Ascending aorta (tissue), 2 donors: ENCODE measurements at regions not wholly inside any gene's neighbourhood (a gene's known extent, or its start where the extent isn't known, plus 50 kb on each side); places are given as distances from the start of the nearest gene placed in this dataset.

Experiments used
- DNase-seq, 2 donors: peaks; one replicate each; pipeline ENCODE4 v3.0.0-alpha.2; 2019; ENCODE audit warnings: low spot score in 2 of 2
- H3K27ac ChIP-seq, 2 donors: fragments of 200-600 bp; sonication (generic); one replicate each; pipeline ENCODE4 v1.5.1; 2016 to 2017; ENCODE audit warnings: mild to moderate bottlenecking in 1 of 2
- H3K27me3 ChIP-seq: fragments of 200-600 bp; sonication (generic); one replicate; pipeline ENCODE4 v1.5.1; 2017
- H3K36me3 ChIP-seq, 2 donors: fragments of 200-600 bp; sonication (generic); one replicate each; pipeline ENCODE4 v1.5.1; 2016
- H3K4me1 ChIP-seq, 2 donors: fragments of 200-600 bp; sonication (generic); one replicate each; pipeline ENCODE4 v1.5.1; 2016 to 2017; ENCODE audit warnings: mild to moderate bottlenecking in 1 of 2
- H3K4me3 ChIP-seq, 2 donors: fragments of 200-600 bp; sonication (generic); one replicate each; pipeline ENCODE4 v1.5.1; 2016 to 2017; ENCODE audit warnings: mild to moderate bottlenecking in 1 of 2
- H3K9me3 ChIP-seq, 2 donors: fragments of 200-600 bp; sonication (generic); one replicate each; pipeline ENCODE4 v1.5.1; 2016
- CTCF ChIP-seq, 3 experiments: fragments of 200-600 bp in 2 of 3; fragments of 450-650 bp in 1 of 3; sonication (generic) in 2 of 3; IDR thresholded peaks; one replicate each; pipeline ENCODE4 v1.5.1; 2016 to 2019; ENCODE audit warnings: antibody characterized with exemption in 3 of 3, mild to moderate bottlenecking in 1 of 3, moderate library complexity in 1 of 3
- intact Hi-C: fragments of 100-400 bp; cut with DNase I; formaldehyde crosslinking; loops from one replicate; pipeline ENCODE4 v1.15.1; 2023

- no peaks in the 10 kb centered on the region for H3K9me3 ChIP-seq
- no peak for TF ChIP-seq CTCF (IDR thresholded peaks at IDR 0.05)
- no peak overlapping the region for H3K27ac ChIP-seq
- H3K36me3 ChIP-seq = no peaks in the 10 kb centered on the region
- no peak overlapping the region for H3K4me3 ChIP-seq
- H3K4me1 ChIP-seq = no peaks in the 10 kb centered on the region
- intact Hi-C loops = no loop called here
- no peaks in the 10 kb centered on the region for H3K27me3 ChIP-seq
- no peak for DNase-seq
Measured at GRCh38 chr5:8288897-8289516, 420.1 kb downstream of the MTRR start.

- Histone ChIP-seq H3K4me3 (no peak overlapping the region), H3K4me1 (no peaks in the 10 kb centered on the region), H3K27me3 (no peaks in the 10 kb centered on the region), H3K27ac (no peak overlapping the region), H3K36me3 (no peaks in the 10 kb centered on the region), H3K9me3 (no peaks in the 10 kb centered on the region)
- intact Hi-C loops = no loop called here
- DNase-seq = no peak
- no peak for TF ChIP-seq CTCF (IDR thresholded peaks at IDR 0.05)
Measured at GRCh38 chr5:8289779-8290178, 420.8 kb downstream of the MTRR start.

- no peaks in the 10 kb centered on the region for H3K9me3 ChIP-seq
- no peak for DNase-seq
- no peak for TF ChIP-seq CTCF (IDR thresholded peaks at IDR 0.05)
- intact Hi-C loops = no loop called here
- H3K4me3 ChIP-seq = no peak overlapping the region
- H3K4me1 ChIP-seq = no peaks in the 10 kb centered on the region
- H3K36me3 ChIP-seq = no peaks in the 10 kb centered on the region
- H3K27me3 ChIP-seq = no peaks in the 10 kb centered on the region
- no peak overlapping the region for H3K27ac ChIP-seq
Measured at GRCh38 chr5:8290721-8291120, 421.8 kb downstream of the MTRR start.

GRCh38 chr5:8291641-8292040, 422.7 kb downstream of the MTRR start:
- intact Hi-C loops = no loop called here
- Histone ChIP-seq H3K4me3 (no peak overlapping the region), H3K9me3 (no peaks in the 10 kb centered on the region), H3K27ac (no peak overlapping the region), H3K4me1 (no peaks in the 10 kb centered on the region), H3K36me3 (no peaks in the 10 kb centered on the region), H3K27me3 (no peaks in the 10 kb centered on the region)
- TF ChIP-seq CTCF (IDR thresholded peaks at IDR 0.05) = no peak
- DNase-seq = no peak

- no peak for TF ChIP-seq CTCF (IDR thresholded peaks at IDR 0.05)
Measured at GRCh38 chr5:8295141-8295540, 426.2 kb downstream of the MTRR start.

GRCh38 chr5:8299716-8300115, 430.8 kb downstream of the MTRR start:
- no peaks in the 10 kb centered on the region for H3K9me3 ChIP-seq
- no peak for DNase-seq
- no peaks in the 10 kb centered on the region for H3K4me1 ChIP-seq
- H3K27me3 ChIP-seq = no peaks in the 10 kb centered on the region
- intact Hi-C loops = no loop called here
- TF ChIP-seq CTCF (IDR thresholded peaks at IDR 0.05) = no peak
- no peaks in the 10 kb centered on the region for H3K36me3 ChIP-seq
- no peak overlapping the region for H3K27ac ChIP-seq
- no peak overlapping the region for H3K4me3 ChIP-seq

More at GRCh38 chr5:8295141-8295540, 426.2 kb downstream of the MTRR start:
- H3K4me1 ChIP-seq = no peaks in the 10 kb centered on the region
- no peaks in the 10 kb centered on the region for H3K36me3 ChIP-seq
- H3K4me3 ChIP-seq = no peak overlapping the region
- H3K9me3 ChIP-seq = no peaks in the 10 kb centered on the region
- no peak overlapping the region for H3K27ac ChIP-seq
- DNase-seq = no peak
- intact Hi-C loops = no loop called here
- H3K27me3 ChIP-seq = no peaks in the 10 kb centered on the region
